COLO668 (cell line): ENCODE measurements at regions not wholly inside any gene's neighbourhood (a gene's known extent, or its start where the extent isn't known, plus 50 kb on each side); places are given as distances from the start of the nearest gene placed in this dataset.
A peak's percentile ranks its signal among the peaks of the same experiment; 100 is the strongest.

Experiments used
- DNase-seq: peaks from one replicate; lab custom pipeline; 2025; ENCODE audit not compliant: unreplicated experiment; lab: John Stamatoyannopoulos, UW

- no peak for DNase-seq
Observed at GRCh38 chr2:133666621-133667020, 98.4 kb upstream of the NCKAP5 start.

DNA sequence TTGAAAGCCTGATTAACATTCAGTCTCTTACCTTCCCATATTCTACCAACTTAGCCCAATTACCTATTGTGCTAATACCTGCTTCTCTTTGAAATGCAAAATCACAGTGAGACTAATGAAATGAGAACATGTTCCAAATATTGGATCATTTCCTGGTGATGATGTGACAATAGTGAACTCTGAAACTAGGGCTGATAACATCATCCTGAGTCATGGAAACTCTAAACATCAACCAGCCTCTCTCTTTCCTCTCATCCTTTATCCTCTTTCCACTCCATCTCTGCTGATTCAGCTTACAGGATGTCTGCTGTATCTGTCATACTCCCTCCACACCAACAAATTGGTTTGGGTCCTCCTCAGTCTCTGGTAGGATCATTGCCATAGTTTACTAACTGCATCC lies 98.8 kb upstream of the NCKAP5 start:
- no peak for DNase-seq

DNA sequence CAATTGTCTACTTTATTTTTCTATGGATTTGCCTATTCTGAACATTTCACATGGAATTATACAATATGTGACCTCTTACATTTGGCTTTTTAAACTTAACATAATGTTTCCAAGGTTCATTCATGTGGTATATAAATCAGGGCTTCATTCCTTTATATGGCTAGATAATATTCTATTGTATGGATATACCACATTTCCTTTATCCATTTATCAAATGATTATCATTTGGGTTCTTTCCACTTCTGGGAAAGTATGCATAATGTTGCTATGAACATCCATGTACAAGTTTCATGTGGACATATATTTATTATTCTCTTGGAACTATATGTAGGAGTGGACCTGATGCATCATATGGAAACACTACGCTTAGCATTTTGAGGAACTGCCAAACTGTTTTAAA lies 99.7 kb upstream of the NCKAP5 start:
- no peak for DNase-seq

GRCh38 chr2:133668547-133668946 lies 100.3 kb upstream of the NCKAP5 start:
- no peak for DNase-seq

- no peak for DNase-seq
Observed at GRCh38 chr2:133673305-133673905, 105.1 kb upstream of the NCKAP5 start.

DNA sequence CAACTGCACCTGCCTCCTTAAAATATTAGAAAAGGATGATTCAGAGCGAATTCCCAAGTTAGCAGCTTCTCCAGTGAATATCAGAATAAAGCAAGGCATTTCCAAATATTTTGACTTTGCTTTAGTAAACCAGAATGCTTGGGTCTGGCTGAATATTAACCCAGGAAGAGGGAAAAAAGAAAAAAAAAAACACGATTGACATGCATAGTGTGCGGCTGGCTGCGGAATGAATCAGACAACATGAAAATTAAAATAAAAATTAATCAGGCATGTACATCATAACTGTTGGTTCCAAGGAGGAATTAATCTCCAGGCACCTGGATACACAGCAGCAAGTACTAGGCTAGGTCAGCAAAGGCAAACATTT lies 105.8 kb upstream of the NCKAP5 start:
- DNase-seq = no peak

DNA sequence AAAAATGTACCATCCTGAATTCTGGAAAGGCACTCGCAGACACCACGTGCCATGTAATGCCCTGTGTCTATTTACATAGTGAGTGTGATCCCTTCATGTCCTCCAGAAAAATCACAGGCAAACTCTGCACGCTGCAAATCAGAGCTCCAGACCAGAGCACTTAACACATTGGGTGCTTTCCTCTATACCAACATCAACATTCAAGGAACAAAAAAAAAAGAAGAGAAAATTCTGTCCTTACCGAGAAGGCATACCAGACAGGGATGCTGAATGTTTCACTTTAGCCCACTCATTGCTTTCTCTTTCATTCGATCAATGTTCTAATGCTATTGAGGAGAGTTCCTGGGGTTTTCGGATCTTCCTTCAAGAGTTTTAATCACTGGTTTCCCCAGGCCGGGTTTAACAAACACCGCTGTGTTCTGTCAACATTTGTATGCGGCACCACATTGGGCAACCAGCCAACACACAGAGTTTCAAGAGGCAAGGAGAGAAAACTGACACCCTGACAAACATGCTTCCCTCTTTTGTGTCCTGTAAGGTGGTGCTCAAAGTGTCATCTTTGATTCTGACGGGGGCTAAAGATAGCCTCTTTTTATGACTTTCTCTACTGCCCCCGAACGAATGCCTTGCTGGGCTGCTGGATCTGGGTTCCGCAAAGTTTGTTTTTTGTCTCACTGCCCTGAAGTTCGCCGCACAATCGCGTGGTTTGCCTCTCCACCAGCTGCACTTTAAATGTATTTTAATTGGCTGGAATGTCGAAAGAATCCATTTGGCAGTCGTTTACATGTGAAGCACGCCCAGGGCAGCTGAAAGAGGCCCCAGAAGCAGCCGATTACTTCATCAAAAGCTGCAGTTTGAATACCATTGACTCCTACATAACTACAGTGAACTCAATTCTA lies 106.4 kb upstream of the NCKAP5 start:
- DNase-seq = peak; percentile 93

DNA sequence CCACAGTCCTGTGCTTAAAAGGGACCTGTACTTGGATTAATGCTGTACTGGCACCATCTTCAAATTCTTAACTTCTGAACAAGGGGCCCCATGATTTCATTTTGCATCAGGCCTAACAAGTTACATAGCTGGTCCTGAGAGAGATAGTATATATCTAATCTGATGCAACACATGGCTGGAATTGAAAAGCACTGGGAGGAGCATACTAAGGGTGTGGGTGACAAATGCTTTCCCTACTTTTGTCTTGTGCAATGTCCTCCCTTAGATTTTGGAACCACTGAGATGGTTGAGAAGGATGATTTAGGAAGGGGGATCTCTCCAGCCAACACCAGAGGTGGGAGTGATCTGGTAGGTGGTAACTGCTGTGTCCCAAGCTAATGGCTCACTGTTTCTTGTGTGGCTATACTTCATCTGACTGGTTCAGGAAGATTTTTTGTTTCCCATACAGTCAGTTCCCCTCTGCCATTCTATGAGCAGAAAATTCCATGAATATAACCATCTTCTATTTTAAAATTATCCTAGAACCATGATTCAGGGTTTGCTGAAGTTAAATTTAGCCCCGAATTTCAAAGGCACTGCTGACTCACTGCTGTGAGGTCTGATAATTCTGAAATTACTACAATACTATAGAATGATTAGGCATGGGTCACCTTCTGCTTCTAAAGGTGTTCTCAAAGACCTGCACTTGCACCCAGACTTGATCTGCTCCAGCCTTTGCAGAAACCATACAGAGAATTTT lies 108.3 kb upstream of the NCKAP5 start:
- no peak for DNase-seq

GRCh38 chr2:133680343-133681049 lies 112.2 kb upstream of the NCKAP5 start:
- DNase-seq = no peak

DNA sequence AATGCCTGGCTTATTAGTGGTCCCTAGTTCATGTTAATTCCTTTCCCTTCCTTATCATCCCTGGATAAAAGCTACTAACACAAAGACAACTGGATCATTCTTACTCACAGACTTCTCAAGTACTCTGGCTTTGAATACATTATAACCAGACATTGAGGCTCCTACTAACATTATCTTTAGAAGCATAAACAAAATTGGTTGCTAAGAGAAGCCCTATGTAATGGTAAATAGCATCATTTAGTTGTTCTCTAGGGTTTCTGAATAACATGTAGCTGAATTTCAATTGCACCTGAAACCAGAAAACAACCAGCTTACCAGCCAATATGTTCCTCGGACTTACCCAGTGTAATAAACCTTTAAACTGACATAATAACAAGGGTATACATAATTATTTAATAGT lies 114.1 kb upstream of the NCKAP5 start:
- no peak for DNase-seq

DNA sequence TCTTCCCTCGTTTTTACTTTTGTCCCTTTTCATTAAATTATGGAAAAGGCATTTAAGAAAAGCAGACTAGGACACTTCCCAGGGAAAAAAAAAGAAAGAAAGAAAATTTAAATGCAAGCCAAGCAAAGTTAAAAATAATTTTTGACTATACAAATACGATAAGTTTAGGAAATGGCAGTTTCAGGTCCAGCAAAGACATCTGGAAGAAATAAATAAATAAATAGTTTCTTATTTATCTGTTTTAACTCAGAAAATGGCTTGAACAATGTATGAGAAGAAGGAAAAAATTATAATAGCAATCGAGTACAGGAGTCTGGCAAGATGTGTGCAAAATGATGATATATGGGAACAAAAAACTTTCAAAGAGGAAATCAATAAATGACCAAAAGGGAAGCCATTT lies 114.6 kb upstream of the NCKAP5 start:
- DNase-seq = no peak

DNA sequence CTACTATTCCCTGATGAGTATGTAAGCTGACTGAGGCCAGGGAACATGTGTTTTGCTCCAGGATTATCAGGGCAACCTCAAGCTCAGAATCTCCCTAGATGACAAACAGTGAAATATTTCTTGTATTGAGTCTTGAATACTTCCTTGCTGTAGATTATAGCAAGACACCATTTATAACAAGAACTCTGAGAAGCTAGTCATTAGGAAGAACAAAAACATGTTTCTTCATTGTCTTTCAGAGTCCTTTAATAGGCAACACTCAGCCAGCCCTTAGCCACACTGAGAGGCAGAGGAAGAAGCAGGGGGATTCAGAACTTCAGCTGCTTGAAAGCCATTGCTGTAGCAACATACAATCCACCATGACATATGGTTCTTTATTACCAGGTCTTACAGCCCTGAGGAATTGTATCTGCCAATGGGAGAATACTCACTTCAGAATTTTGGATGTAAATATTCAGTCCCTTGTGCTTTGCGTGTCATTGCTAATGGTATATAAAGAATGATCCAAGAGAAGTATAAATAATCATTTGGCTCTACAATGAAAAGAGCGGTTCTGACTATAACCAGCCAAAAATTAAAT lies 117.5 kb upstream of the NCKAP5 start:
- no peak for DNase-seq

DNA sequence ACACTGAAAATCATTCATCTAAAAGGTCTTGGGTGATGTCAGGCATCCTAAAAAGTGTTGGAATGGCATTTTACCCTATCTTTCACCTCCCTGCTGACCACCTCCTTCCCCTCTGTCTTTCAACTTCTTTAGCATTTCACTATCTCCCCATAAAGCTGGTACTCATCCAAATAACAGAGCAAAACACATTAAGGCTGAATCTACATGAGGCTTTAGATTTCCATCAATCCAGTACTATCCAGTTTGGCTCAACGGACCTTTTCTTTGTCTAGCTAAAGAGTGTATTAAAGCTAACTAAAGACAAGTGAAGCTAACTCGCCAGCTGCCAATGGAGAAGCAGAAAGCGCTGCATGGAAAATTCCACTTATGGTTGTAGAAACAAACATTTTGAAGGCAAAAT lies 122.5 kb upstream of the NCKAP5 start:
- no peak for DNase-seq

DNA sequence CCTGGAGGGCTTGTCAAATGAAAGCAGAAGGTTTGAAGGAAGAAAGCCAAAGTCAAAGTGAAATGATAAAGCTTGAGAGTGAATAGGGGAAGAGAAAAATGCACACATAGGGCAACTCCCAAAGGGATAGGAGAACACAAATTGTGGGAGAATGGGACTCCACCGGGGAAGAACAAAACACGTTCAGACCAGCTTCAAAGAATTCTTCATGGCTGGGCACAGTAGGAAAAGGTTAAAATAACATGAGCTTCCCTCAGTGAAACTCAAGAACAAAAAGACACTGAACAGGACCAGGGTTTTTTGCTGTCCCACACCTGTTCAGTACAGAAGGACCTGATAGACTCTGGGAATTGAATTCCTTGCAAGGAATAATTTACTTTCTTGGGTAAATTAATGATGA lies 123.1 kb upstream of the NCKAP5 start:
- no peak for DNase-seq

GRCh38 chr2:133705287-133705686 lies 137.0 kb upstream of the NCKAP5 start:
- DNase-seq = no peak

GRCh38 chr2:133710613-133711012 lies 142.3 kb upstream of the NCKAP5 start:
- DNase-seq = no peak

DNA sequence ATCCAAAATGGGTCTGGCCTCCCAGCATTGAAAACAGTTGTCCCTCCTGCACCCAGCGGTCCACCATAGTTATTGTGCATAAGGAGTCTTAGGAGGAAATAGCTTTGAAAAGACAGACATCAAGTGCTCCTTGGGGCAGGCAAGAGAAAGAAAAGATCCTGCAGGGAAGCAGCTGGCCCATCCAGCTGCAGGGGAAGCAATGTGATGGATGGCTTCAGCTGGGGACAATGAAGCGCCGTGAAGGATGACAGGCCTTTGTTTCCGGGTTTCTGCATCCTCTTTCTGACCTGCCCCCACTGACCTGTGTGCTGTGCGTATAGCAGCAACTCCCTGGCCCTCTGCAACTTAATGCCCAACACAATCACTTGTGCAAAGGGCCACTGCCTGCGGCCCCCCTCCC lies 142.9 kb upstream of the NCKAP5 start:
- DNase-seq = peak; percentile 31

DNA sequence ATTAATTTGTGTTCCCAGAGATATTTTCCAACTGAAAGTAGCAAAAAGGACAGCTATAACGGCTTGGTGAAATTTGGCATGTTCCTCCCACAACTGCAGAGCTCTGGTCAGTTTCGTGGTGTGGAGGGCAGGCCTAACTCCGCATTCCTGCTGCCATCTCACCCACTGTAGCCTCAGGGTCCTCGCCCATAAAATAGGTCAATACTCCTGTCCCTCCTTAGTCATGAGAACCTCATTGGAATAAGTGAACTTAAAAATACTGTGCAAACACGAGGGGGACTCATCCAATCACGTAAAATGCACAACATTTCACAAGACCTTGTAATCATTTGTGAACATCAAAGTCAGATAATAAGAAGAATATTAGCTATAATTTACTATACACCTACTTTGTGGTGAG lies 143.5 kb upstream of the NCKAP5 start:
- no peak for DNase-seq

DNA sequence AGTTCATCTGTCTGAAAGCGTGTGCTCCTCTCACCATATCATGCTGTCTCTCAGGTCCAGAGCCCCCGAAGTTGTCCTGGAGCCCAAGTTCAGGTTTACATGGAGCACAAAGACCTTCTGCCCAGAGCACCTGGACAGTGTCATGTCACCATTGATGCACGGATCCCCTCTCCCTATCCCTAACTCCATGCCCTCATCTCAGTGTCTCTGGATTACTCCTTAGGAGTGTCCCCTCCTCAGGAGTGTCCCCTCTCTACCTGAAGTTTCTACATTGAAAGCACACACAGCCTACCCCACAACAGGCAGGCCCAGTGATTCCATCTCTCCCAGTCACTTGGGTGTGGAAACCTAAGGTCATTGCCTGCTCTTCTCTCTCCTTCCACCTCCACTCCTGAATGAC lies 144.1 kb upstream of the NCKAP5 start:
- DNase-seq = no peak

DNA sequence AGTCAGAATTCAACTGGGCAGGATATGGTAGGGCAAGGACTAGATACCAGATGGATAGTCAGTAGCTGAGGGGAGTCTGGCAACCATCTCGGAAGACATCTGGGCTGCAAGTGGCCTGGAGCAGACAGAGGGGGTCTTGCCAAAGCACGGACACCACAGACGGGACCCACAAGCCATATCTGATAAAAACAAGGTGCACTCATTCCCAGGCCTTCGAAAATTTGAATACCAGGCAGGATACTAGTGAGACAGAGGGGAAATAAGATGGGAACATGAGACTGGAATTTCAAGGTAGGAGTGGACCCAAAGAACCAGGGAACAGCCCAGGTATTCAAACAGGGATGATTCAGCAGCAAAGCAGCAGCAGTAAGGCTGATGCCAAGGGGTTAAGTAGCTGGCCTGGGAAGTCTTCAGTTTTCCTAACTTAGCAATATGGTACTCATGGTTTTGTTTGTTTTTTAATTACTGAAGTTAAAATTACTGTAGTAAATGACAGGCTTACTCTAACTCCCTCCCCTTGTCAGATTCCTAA lies 144.9 kb upstream of the NCKAP5 start:
- no peak for DNase-seq

GRCh38 chr2:133716166-133716565 lies 147.9 kb upstream of the NCKAP5 start:
- no peak for DNase-seq
